ENCODE measurements at regions not wholly inside any gene's neighbourhood (a gene's known extent, or its start where the extent isn't known, plus 50 kb on each side); places are given as distances from the start of the nearest gene placed in this dataset.
"Not testable (repeated sequence)": the region's sequence is repeated elsewhere in the genome, so short reads cannot be mapped to it uniquely, and the experiment has no call there.

DNA sequence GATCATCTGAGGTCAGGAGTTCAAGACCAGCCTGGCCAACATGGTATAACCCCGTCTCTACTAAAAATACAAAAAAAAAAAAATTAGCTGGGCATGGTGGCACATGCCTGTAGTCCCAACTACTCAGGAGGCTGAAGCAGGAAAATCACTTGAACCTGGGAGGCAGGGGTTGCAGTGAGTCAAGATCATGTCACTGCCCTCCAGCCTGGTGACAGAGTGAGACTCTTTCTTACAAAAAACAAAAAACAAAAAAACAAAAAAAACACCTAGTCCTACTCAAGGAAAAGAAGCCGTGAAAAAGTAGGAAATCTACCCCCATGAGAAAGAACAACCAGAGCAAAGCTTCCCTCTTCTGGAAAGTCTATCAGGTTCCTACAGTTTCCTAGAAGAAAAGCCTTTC, 244.4 kb downstream of the PHLDA1 start:
- TF ChIP-seq, protein P1, sequence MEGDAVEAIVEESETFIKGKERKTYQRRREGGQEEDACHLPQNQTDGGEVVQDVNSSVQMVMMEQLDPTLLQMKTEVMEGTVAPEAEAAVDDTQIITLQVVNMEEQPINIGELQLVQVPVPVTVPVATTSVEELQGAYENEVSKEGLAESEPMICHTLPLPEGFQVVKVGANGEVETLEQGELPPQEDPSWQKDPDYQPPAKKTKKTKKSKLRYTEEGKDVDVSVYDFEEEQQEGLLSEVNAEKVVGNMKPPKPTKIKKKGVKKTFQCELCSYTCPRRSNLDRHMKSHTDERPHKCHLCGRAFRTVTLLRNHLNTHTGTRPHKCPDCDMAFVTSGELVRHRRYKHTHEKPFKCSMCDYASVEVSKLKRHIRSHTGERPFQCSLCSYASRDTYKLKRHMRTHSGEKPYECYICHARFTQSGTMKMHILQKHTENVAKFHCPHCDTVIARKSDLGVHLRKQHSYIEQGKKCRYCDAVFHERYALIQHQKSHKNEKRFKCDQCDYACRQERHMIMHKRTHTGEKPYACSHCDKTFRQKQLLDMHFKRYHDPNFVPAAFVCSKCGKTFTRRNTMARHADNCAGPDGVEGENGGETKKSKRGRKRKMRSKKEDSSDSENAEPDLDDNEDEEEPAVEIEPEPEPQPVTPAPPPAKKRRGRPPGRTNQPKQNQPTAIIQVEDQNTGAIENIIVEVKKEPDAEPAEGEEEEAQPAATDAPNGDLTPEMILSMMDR (conservative IDR thresholded peaks at IDR 0.05; ENCODE audit: low read depth, low read length) = not testable (repeated sequence)
- not testable (repeated sequence) for TF ChIP-seq EZH2 (IDR thresholded peaks at IDR 0.05; ENCODE audit: low read length, unreplicated experiment)

All from PC-3 (cell line).